Testis (tissue), 2 donors: ENCODE measurements at regions not wholly inside any gene's neighbourhood (a gene's known extent, or its start where the extent isn't known, plus 50 kb on each side); places are given as distances from the start of the nearest gene placed in this dataset.
"Not testable (repeated sequence)": the region's sequence is repeated elsewhere in the genome, so short reads cannot be mapped to it uniquely, and the experiment has no call there.

Source experiments
- DNase-seq: peaks from one replicate; pipeline ENCODE4 v3.0.0-alpha.2; 2019
- H3K27ac ChIP-seq, 2 donors: fragments of 200-600 bp; sonication (generic); one replicate each; pipeline ENCODE4 v1.5.1; 2019
- H3K27me3 ChIP-seq: fragments of 200-600 bp; sonication (generic); one replicate; pipeline ENCODE4 v1.5.1; 2019
- H3K36me3 ChIP-seq: fragments of 200-600 bp; sonication (generic); one replicate; pipeline ENCODE4 v1.5.1; 2017; ENCODE audit warnings: low read depth; ENCODE audit errors: missing control alignments
- H3K4me1 ChIP-seq: fragments of 200-600 bp; sonication (generic); one replicate; pipeline ENCODE4 v1.5.1; 2019
- H3K4me3 ChIP-seq, 2 donors: fragments of 200-600 bp; sonication (generic); one replicate each; pipeline ENCODE4 v1.5.1; 2017 to 2019
- H3K9me3 ChIP-seq: fragments of 200-600 bp; sonication (generic); one replicate; pipeline ENCODE4 v1.5.1; 2017
- POLR2A ChIP-seq: fragments of 450-650 bp; IDR thresholded peaks from one replicate; pipeline ENCODE4 v1.6.1; 2017; ENCODE audit warnings: antibody characterized with exemption, mild to moderate bottlenecking, moderate library complexity
- WGBS, 2 donors: methylation state at CpG; one replicate each; pipeline ENCODE4 v1.1.5; 2018; 5-methylcytosine and 5-hydroxymethylcytosine counted together
- intact Hi-C: fragments of 100-400 bp; cut with DNase I; formaldehyde crosslinking; loops from one replicate; pipeline ENCODE4 v1.15.1; 2023; ENCODE audit warnings: low total_unique reads
- TF ChIP-seq, protein P1 (sequence below), 3 experiments: fragments of 450-650 bp in 2 of 3; fragments of 200-600 bp in 1 of 3; sonication (generic) in 1 of 3; IDR thresholded peaks; one replicate each; pipeline ENCODE4 v1.5.1; 2016 to 2019; ENCODE audit warnings: antibody characterized with exemption in 3 of 3, mild to moderate bottlenecking in 2 of 3, moderate library complexity in 1 of 3

DNA sequence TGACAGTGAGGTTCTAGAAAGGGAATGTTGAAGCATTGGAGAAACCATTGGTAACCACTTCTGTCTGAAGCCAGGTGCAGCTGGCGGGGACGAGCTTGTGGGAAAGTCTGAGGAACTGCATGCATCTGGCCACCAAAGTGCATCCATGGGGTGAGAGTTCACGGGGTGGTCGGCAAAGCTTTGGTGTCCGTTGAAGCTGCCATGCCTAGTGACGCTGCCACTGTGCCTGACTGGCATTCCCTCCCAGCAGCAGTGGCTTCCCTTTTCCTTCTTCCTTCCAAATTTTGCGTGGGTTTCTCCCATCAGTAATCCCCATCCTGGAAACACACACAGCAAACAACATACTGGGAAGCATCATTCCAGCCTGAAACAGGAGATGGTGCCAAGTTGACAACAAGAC is 145.7 kb upstream of the ALDH1B1 start:
- intact Hi-C loops: no loop called here
- Histone ChIP-seq H3K9me3 (no peaks in the 10 kb centered on the region), H3K4me3 (no peak overlapping the region), H3K27me3 (no peaks in the 10 kb centered on the region), H3K4me1 (no peaks in the 10 kb centered on the region), H3K27ac (no peak overlapping the region), H3K36me3 (no peaks in the 10 kb centered on the region)
- TF ChIP-seq, protein P1, sequence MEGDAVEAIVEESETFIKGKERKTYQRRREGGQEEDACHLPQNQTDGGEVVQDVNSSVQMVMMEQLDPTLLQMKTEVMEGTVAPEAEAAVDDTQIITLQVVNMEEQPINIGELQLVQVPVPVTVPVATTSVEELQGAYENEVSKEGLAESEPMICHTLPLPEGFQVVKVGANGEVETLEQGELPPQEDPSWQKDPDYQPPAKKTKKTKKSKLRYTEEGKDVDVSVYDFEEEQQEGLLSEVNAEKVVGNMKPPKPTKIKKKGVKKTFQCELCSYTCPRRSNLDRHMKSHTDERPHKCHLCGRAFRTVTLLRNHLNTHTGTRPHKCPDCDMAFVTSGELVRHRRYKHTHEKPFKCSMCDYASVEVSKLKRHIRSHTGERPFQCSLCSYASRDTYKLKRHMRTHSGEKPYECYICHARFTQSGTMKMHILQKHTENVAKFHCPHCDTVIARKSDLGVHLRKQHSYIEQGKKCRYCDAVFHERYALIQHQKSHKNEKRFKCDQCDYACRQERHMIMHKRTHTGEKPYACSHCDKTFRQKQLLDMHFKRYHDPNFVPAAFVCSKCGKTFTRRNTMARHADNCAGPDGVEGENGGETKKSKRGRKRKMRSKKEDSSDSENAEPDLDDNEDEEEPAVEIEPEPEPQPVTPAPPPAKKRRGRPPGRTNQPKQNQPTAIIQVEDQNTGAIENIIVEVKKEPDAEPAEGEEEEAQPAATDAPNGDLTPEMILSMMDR (IDR thresholded peaks at IDR 0.05): no peak
- no peak for TF ChIP-seq POLR2A
- 87 to 94% methylated on average over 7 of the region's 7 CpGs for WGBS, 2 donors
- no peak for DNase-seq

DNA sequence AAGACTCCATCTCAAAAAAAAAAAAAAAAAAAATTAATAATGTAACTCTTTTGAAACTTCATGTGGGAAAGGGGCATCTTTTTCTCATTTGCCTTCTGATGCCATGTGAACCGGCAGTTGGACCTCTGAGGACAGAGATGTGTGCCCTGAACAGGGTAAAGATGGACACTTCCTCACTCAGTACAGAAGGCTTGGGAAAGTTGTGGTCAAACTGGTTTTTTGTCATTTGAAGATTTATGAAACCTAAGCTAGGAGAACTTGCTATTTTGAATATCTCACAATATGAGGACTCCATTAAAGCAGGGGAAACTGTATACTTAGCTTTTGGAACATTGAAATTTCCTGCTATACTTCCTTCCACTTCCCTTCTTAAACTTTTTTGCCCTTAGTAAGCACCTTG is 147.5 kb upstream of the ALDH1B1 start:
- DNase-seq: no peak
- TF ChIP-seq POLR2A: no peak
- TF ChIP-seq, protein P1 (IDR thresholded peaks at IDR 0.05): no peak
- Histone ChIP-seq H3K4me1 (no peaks in the 10 kb centered on the region), H3K36me3 (no peaks in the 10 kb centered on the region), H3K4me3 (no peak overlapping the region), H3K27me3 (no peaks in the 10 kb centered on the region), H3K9me3 (no peaks in the 10 kb centered on the region), H3K27ac (no peak overlapping the region)
- 86 to 100% methylated on average over 1 of the region's 1 CpG for WGBS, 2 donors
- intact Hi-C loops: no loop called here

GRCh38 chr9:38243993-38244392 is 148.5 kb upstream of the ALDH1B1 start:
- H3K4me3 ChIP-seq: no peak overlapping the region
- H3K36me3 ChIP-seq: no peaks in the 10 kb centered on the region
- WGBS, 2 donors: 63 to 74% methylated on average over 4 of the region's 4 CpGs
- intact Hi-C loops: no loop called here
- H3K4me1 ChIP-seq: no peaks in the 10 kb centered on the region
- no peaks in the 10 kb centered on the region for H3K9me3 ChIP-seq
- TF ChIP-seq POLR2A: no peak
- TF ChIP-seq, protein P1 (IDR thresholded peaks at IDR 0.05): no peak
- no peaks in the 10 kb centered on the region for H3K27me3 ChIP-seq
- DNase-seq: no peak
- H3K27ac ChIP-seq: no peak overlapping the region

- DNase-seq, H3K4me3 ChIP-seq, H3K36me3 ChIP-seq, H3K4me1 ChIP-seq, H3K27ac ChIP-seq, H3K27me3 ChIP-seq, intact Hi-C loops, H3K9me3 ChIP-seq: not testable (repeated sequence)
- WGBS, 2 donors: no CpG with 5 or more reads among the region's 30 CpGs
Observed at GRCh38 chr9:38242151-38242550, 150.4 kb upstream of the ALDH1B1 start.

DNA sequence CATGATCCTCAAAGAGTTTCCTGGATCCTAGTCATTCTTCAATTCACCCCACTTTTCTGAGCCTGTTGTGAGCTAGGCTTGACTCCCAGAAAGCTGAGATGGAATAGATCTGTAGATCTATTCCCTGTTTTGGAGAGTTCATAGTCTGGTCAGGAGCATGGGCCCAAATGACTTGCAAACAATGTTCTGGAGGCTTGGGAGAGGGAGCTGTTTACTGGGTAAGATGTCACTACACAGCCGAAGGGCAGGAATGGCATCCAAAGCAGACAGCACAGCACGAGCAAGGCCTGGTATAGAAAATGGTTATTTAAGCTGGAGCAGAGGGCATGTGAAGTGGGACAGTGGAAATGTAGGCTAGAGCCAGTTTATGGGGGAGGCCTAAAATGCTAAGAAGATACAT is 152.5 kb upstream of the ALDH1B1 start:
- WGBS, 2 donors: 90 to 96% methylated on average over 2 of the region's 2 CpGs
- intact Hi-C loops: no loop called here

More for the DNA sequence above, 152.5 kb upstream of the ALDH1B1 start:
- no peaks in the 10 kb centered on the region for H3K36me3 ChIP-seq
- H3K27me3 ChIP-seq: no peaks in the 10 kb centered on the region
- TF ChIP-seq, protein P1 (IDR thresholded peaks at IDR 0.05): no peak
- no peak for TF ChIP-seq POLR2A
- DNase-seq: no peak
- H3K27ac ChIP-seq: no peak overlapping the region
- H3K9me3 ChIP-seq: no peaks in the 10 kb centered on the region
- no peaks in the 10 kb centered on the region for H3K4me1 ChIP-seq
- no peak overlapping the region for H3K4me3 ChIP-seq
